PC-3 (cell line): ENCODE measurements at regions not wholly inside any gene's neighbourhood (a gene's known extent, or its start where the extent isn't known, plus 50 kb on each side); places are given as distances from the start of the nearest gene placed in this dataset.

Experiments used
- ATAC-seq: fragments of 200-7000 bp; cut with Tn5 transposase; 2 replicates; pipeline ENCODE4 v1.9.1; 2020; ENCODE audit warnings: mild to moderate bottlenecking, moderate library complexity
- BruUV-seq: library from RNA; stranded (reverse); fragments of 400-500 nt; replicated peaks from 2 replicates; lab custom pipeline; 2021; lab: Mats Ljungman, UMichigan
- CTCF ChIA-PET: fragments of 300-600 bp; sonication (Branson Sonifier 250); formaldehyde crosslinking; loops from one replicate; lab custom pipeline; 2022; ENCODE audit warnings: antibody characterized with exemption; lab: Charles Lee
- POLR2A ChIA-PET: fragments of 300-600 bp; sonication (Branson Sonifier 250); formaldehyde crosslinking; loops from one replicate; lab custom pipeline; 2022; ENCODE audit warnings: antibody characterized with exemption; ENCODE audit not compliant: unreplicated experiment; lab: Charles Lee
- DNase-seq: peaks from one replicate; pipeline ENCODE4 v3.0.0-alpha.2; 2015
- H2AFZ ChIP-seq: fragments of 300-600 bp; sonication (generic); 2 replicates; pipeline ENCODE4 v1.6.0; 2016; ENCODE audit warnings: antibody characterized with exemption, low read length
- H3F3A ChIP-seq: fragments of 300-600 bp; sonication (generic); one replicate; pipeline ENCODE4 v1.6.0; 2017; ENCODE audit warnings: antibody characterized with exemption, low read length, control low read depth, mild to moderate bottlenecking; ENCODE audit not compliant: unreplicated experiment
- H3K27ac ChIP-seq: fragments of 300-600 bp; sonication (generic); 2 replicates; pipeline ENCODE4 v1.5.1; 2016; ENCODE audit warnings: mild to moderate bottlenecking, low read length
- H3K27me3 ChIP-seq: fragments of 300-600 bp; sonication (generic); 2 replicates; pipeline ENCODE4 v1.6.1; 2016; ENCODE audit warnings: low read length, mixed read lengths
- H3K36me3 ChIP-seq: fragments of 300-600 bp; sonication (generic); 2 replicates; pipeline ENCODE4 v1.6.1; 2016; ENCODE audit warnings: low read depth, mixed run types, low read length, mixed read lengths
- H3K4me1 ChIP-seq: fragments of 300-600 bp; sonication (generic); 2 replicates; pipeline ENCODE4 v1.5.1; 2016; ENCODE audit warnings: low read length; ENCODE audit not compliant: insufficient read depth
- H3K4me2 ChIP-seq: fragments of 300-600 bp; sonication (generic); 2 replicates; pipeline ENCODE4 v1.6.0; 2016; ENCODE audit warnings: low read length
- H3K4me3 ChIP-seq: fragments of 300-600 bp; sonication (generic); 2 replicates; pipeline ENCODE4 v1.5.1; 2016; ENCODE audit warnings: mild to moderate bottlenecking, low read length, mixed read lengths
- H3K79me2 ChIP-seq: fragments of 300-600 bp; sonication (generic); 2 replicates; pipeline ENCODE4 v1.6.1; 2017; ENCODE audit warnings: low read length, mixed read lengths
- H3K9ac ChIP-seq: fragments of 300-600 bp; sonication (generic); 2 replicates; pipeline ENCODE4 v1.6.0; 2016; ENCODE audit warnings: mild to moderate bottlenecking, low read length
- H3K9me2 ChIP-seq: fragments of 300-600 bp; sonication (generic); replicated peaks from 2 replicates; pipeline ENCODE4 v1.6.1; 2016; ENCODE audit warnings: mixed run types, low read length, mixed read lengths
- H3K9me3 ChIP-seq: fragments of 300-600 bp; sonication (generic); 2 replicates; pipeline ENCODE4 v1.6.1; 2016; ENCODE audit warnings: low read length, mixed read lengths
- H4K20me1 ChIP-seq: fragments of 300-600 bp; sonication (generic); 2 replicates; pipeline ENCODE4 v1.6.1; 2016; ENCODE audit warnings: low read length, mixed read lengths
- CTCF ChIP-seq: fragments of 300-600 bp; sonication (generic); conservative IDR thresholded peaks from 2 replicates; pipeline ENCODE4 v1.5.1; 2017; ENCODE audit warnings: antibody characterized with exemption, low read depth, mild to moderate bottlenecking, low read length
- EZH2 ChIP-seq: fragments of 300-600 bp; sonication (generic); IDR thresholded peaks from one replicate; pipeline ENCODE4 v1.6.1; 2017; ENCODE audit warnings: antibody characterized with exemption, mild to moderate bottlenecking, low read length; ENCODE audit not compliant: unreplicated experiment
- EZH2phosphoT487 ChIP-seq: fragments of 300-600 bp; sonication (generic); IDR thresholded peaks from 2 replicates; pipeline ENCODE4 v1.6.1; 2018; ENCODE audit warnings: mild to moderate bottlenecking, antibody characterized with exemption, low read length, borderline replicate concordance
- intact Hi-C: fragments of 100-400 bp; cut with micrococcal nuclease; formaldehyde crosslinking; loops from 2 replicates; pipeline ENCODE4 v1.9.0; 2023

- POLR2A ChIA-PET: no interaction called here
Measured at GRCh38 chr13:75226092-75226491, 255.9 kb downstream of the TBC1D4 start.

GRCh38 chr13:75225288-75226032 lies 256.5 kb downstream of the TBC1D4 start:
- Histone ChIP-seq H3K9me2 (no peaks in the 10 kb centered on the region), H3K36me3 (no peaks in the 10 kb centered on the region), H3K4me3 (no peak overlapping the region), H3K27ac (peak overlapping the region; percentile 89), H3K4me1 (peaks cover 29% of the 10 kb centered on the region), H3K4me2 (no peak overlapping the region), H3K9ac (no peak overlapping the region), H3K79me2 (no peaks in the 10 kb centered on the region), H3K27me3 (no peaks in the 10 kb centered on the region), H4K20me1 (no peaks in the 10 kb centered on the region), H3F3A (no peaks in the 10 kb centered on the region), H3K9me3 (no peaks in the 10 kb centered on the region), H2AFZ (no peak overlapping the region)
- intact Hi-C loops: loop anchor here (10.0 kb wide), 1 partner anchor 941 kb away; no protein-coding TSS in a partner anchor
- TF ChIP-seq CTCF: no peak
- TF ChIP-seq EZH2: no peak
- no peak for TF ChIP-seq EZH2phosphoT487
- ChIA-PET CTCF (interaction anchor here (0.6 kb wide), 1 partner anchor 331 kb away, joined by 3 read pairs; no protein-coding TSS in a partner anchor), POLR2A (no interaction called here)
- ATAC-seq (no peak), DNase-seq (no peak)
- BruUV-seq: no TSS peak

More at GRCh38 chr13:75226092-75226491, 255.9 kb downstream of the TBC1D4 start:
- H3K9ac ChIP-seq: peak overlapping the region; percentile 45; the same call in 1 of the 2 replicates
- no peaks in the 10 kb centered on the region for H4K20me1 ChIP-seq
- no peaks in the 10 kb centered on the region for H3K9me3 ChIP-seq
- TF ChIP-seq EZH2phosphoT487: no peak
- TF ChIP-seq CTCF: no peak
- TF ChIP-seq EZH2: no peak
- H3K9me2 ChIP-seq: no peaks in the 10 kb centered on the region
- DNase-seq (peak; percentile 50), ATAC-seq (peak; percentile 5; the same call in 1 of the 2 replicates)
- no peak overlapping the region for H3K4me3 ChIP-seq
- no peaks in the 10 kb centered on the region for H3K79me2 ChIP-seq
- BruUV-seq: no TSS peak
- CTCF ChIA-PET: interaction anchor here (0.6 kb wide), 1 partner anchor 332 kb away, joined by 3 read pairs; no protein-coding TSS in a partner anchor
- H3K4me2 ChIP-seq: peak overlapping the region; percentile 30
- peak overlapping the region; percentile 15 for H2AFZ ChIP-seq
- peak overlapping the region; percentile 89 for H3K27ac ChIP-seq
- intact Hi-C loops: loop anchor here (10.0 kb wide), 1 partner anchor 941 kb away; no protein-coding TSS in a partner anchor
- H3K27me3 ChIP-seq: no peaks in the 10 kb centered on the region
- H3F3A ChIP-seq: no peaks in the 10 kb centered on the region
- H3K4me1 ChIP-seq: peaks cover 29% of the 10 kb centered on the region
- no peaks in the 10 kb centered on the region for H3K36me3 ChIP-seq
